Activated CD4-positive, alpha-beta T cell treated with anti-CD3 and anti-CD28 coated beads, Interleukin-2, amount 50 U/mL, for 16 hours (primary cell): ENCODE measurements at regions not wholly inside any gene's neighbourhood (a gene's known extent, or its start where the extent isn't known, plus 50 kb on each side); places are given as distances from the start of the nearest gene placed in this dataset.
"Not testable (repeated sequence)": the region's sequence is repeated elsewhere in the genome, so short reads cannot be mapped to it uniquely, and the experiment has no call there.

ENCODE experiments used
- DNase-seq: peaks from one replicate; pipeline ENCODE4 v3.0.0-alpha.2; 2020

- no peak for DNase-seq
Measured at GRCh38 chr1:148309940-148310500, 157.9 kb upstream of the NBPF11 start.

GRCh38 chr1:148308832-148309458 lies 156.9 kb upstream of the NBPF11 start:
- DNase-seq = no peak

- DNase-seq = no peak
Measured at GRCh38 chr1:148307583-148308185, 155.6 kb upstream of the NBPF11 start.

- DNase-seq = not testable (repeated sequence)
Measured at GRCh38 chr1:148304935-148305334, 152.9 kb upstream of the NBPF11 start.

GRCh38 chr1:148302586-148303364 lies 150.7 kb upstream of the NBPF11 start:
- peak; percentile 84 for DNase-seq

GRCh38 chr1:148297852-148298251 lies 145.8 kb upstream of the NBPF11 start:
- not testable (repeated sequence) for DNase-seq

- no peak for DNase-seq
Measured at GRCh38 chr1:148296511-148296910, 144.4 kb upstream of the NBPF11 start.

GRCh38 chr1:148294116-148294807 lies 142.2 kb upstream of the NBPF11 start:
- no peak for DNase-seq

GRCh38 chr1:148293651-148294050 lies 141.6 kb upstream of the NBPF11 start:
- no peak for DNase-seq

GRCh38 chr1:148292915-148293314 lies 140.8 kb upstream of the NBPF11 start:
- no peak for DNase-seq

- DNase-seq = no peak
Measured at GRCh38 chr1:148290881-148291280, 138.8 kb upstream of the NBPF11 start.

GRCh38 chr1:148289647-148290046 lies 137.6 kb upstream of the NBPF11 start:
- DNase-seq = no peak

- not testable (repeated sequence) for DNase-seq
Measured at GRCh38 chr1:148285946-148286345, 133.9 kb upstream of the NBPF11 start.

GRCh38 chr1:148280831-148281572 lies 128.9 kb upstream of the NBPF11 start:
- DNase-seq = not testable (repeated sequence)

GRCh38 chr1:148279002-148279542 lies 127.0 kb upstream of the NBPF11 start:
- DNase-seq = not testable (repeated sequence)

- DNase-seq = not testable (repeated sequence)
Measured at GRCh38 chr1:148277865-148278279, 125.8 kb upstream of the NBPF11 start.

GRCh38 chr1:148267066-148267465 lies 115.0 kb upstream of the NBPF11 start:
- DNase-seq = not testable (repeated sequence)

- peak; percentile 72 for DNase-seq
Measured at GRCh38 chr1:148264374-148265276, 112.5 kb upstream of the NBPF11 start.

- DNase-seq = no peak
Measured at GRCh38 chr1:148263906-148264255, 111.8 kb upstream of the NBPF11 start.

GRCh38 chr1:148263128-148263905 lies 111.2 kb upstream of the NBPF11 start:
- DNase-seq = peak; percentile 86
